A549 (cell line): ENCODE measurements at regions not wholly inside any gene's neighbourhood (a gene's known extent, or its start where the extent isn't known, plus 50 kb on each side); places are given as distances from the start of the nearest gene placed in this dataset.

Experiments used
- ATAC-seq, 2 experiments: fragments of 200-7000 bp in 1 of 2; fragments of >200 bp in 1 of 2; cut with Nextera tagmentation in 1 of 2; cut with Tn5 transposase in 1 of 2; 3 replicates each; pipeline versions ENCODE4 v1.8.0 to v1.9.1; 2018 to 2020; ENCODE audit warnings: mild to moderate bottlenecking in 1 of 2, moderate library complexity in 1 of 2
- CTCF ChIA-PET: fragments of 300-600 bp; sonication (Branson Sonifier 250); formaldehyde crosslinking; extraction: SDS; loops from one replicate; lab custom pipeline; 2021; ENCODE audit warnings: antibody characterized with exemption, inconsistent platforms; lab: Yijun Ruan, JAX
- POLR2A ChIA-PET: fragments of 350-600 bp; formaldehyde crosslinking; extraction: SDS; loops from one replicate; lab custom pipeline; 2021; ENCODE audit warnings: antibody characterized with exemption, inconsistent platforms; lab: Yijun Ruan, JAX
- DNase-seq, 2 experiments: peaks; one replicate each; pipeline versions ENCODE4 v3.0.0 to v3.0.0-alpha.2; 2011 to 2016; ENCODE audit warnings: low read depth in 1 of 2, low spot score in 1 of 2
- FAIRE-seq: peaks from 2 replicates; lab custom pipeline; 2011; peaks lifted over from hg19 to GRCh38; lab: Jason Lieb, UNC
- H3K27ac ChIP-seq, 2 experiments: fragments of >200 bp; sonication (Bioruptor Twin); formaldehyde crosslinking; 3 replicates each; pipeline ENCODE4 v1.5.1; 2016 to 2017
- H3K4me1 ChIP-seq: fragments of >200 bp; sonication (Bioruptor Twin); formaldehyde crosslinking; 3 replicates; pipeline ENCODE4 v1.6.1; 2016
- H3K4me2 ChIP-seq: fragments of >200 bp; sonication (Bioruptor Twin); formaldehyde crosslinking; 3 replicates; pipeline ENCODE4 v1.6.1; 2016
- H3K4me3 ChIP-seq: fragments of >200 bp; sonication (Bioruptor Twin); formaldehyde crosslinking; 3 replicates; pipeline ENCODE4 v1.5.1; 2016
- H3K9me3 ChIP-seq: fragments of >200 bp; sonication (Bioruptor Twin); formaldehyde crosslinking; 3 replicates; pipeline ENCODE4 v1.6.1; 2016
- ATOH8 ChIP-seq: fragments of 250-450 bp; sonication (Bioruptor Pico); IDR thresholded peaks from 2 replicates; pipeline ENCODE4 v1.5.0; 2020; ENCODE audit warnings: low read depth, mild to moderate bottlenecking, moderate library complexity
- BHLHE40 ChIP-seq: IDR thresholded peaks from 2 replicates; pipeline ENCODE4 v1.6.1; 2012; ENCODE audit warnings: low read depth, low read length, inconsistent platforms
- CBX2 ChIP-seq: fragments of 200-600 bp; sonication (generic); IDR thresholded peaks from 2 replicates; pipeline ENCODE4 v1.6.1; 2016; ENCODE audit warnings: low read depth, mild to moderate bottlenecking, borderline replicate concordance
- CEBPB ChIP-seq, 2 experiments: fragments of >200 bp in 1 of 2; sonication (Bioruptor Twin) in 1 of 2; formaldehyde crosslinking in 1 of 2; IDR thresholded peaks; 2 replicates each; pipeline ENCODE4 v1.6.1; 2012 to 2016
- CTCF ChIP-seq: fragments of >200 bp; sonication (Bioruptor Twin); formaldehyde crosslinking; IDR thresholded peaks from 3 replicates; pipeline ENCODE4 v1.5.1; 2016
- ELK1 ChIP-seq: fragments of 150-350 bp; IDR thresholded peaks from 2 replicates; pipeline ENCODE4 v1.6.1; 2014; ENCODE audit warnings: low read depth, mild to moderate bottlenecking, low read length
- FOSB ChIP-seq: fragments of 250-450 bp; sonication (Bioruptor Pico); IDR thresholded peaks from 2 replicates; pipeline ENCODE4 v1.5.0; 2020; ENCODE audit warnings: mild to moderate bottlenecking, moderate library complexity
- GATA3 ChIP-seq: IDR thresholded peaks from 2 replicates; pipeline ENCODE4 v1.6.1; 2012; ENCODE audit warnings: borderline replicate concordance
- HDAC2 ChIP-seq: fragments of 200-600 bp; sonication (generic); IDR thresholded peaks from 2 replicates; pipeline ENCODE4 v1.6.1; 2016
- HES2 ChIP-seq: fragments of >200 bp; sonication (Bioruptor Twin); formaldehyde crosslinking; IDR thresholded peaks from 2 replicates; pipeline ENCODE4 v1.6.1; 2016
- HOXB13 ChIP-seq: fragments of 250-450 bp; sonication (Bioruptor Pico); IDR thresholded peaks from 2 replicates; pipeline ENCODE4 v1.5.0; 2020; ENCODE audit warnings: low read depth, mild to moderate bottlenecking, moderate library complexity
- JUNB ChIP-seq: fragments of >200 bp; sonication (Bioruptor Twin); formaldehyde crosslinking; IDR thresholded peaks from 2 replicates; pipeline ENCODE4 v1.6.1; 2016
- MAZ ChIP-seq: fragments of 150-350 bp; IDR thresholded peaks from 2 replicates; pipeline ENCODE4 v1.6.1; 2014; ENCODE audit warnings: antibody characterized with exemption, low read depth, low read length, borderline replicate concordance
- NFE2L2 ChIP-seq: fragments of 150-350 bp; conservative IDR thresholded peaks from 2 replicates; pipeline ENCODE4 v1.6.1; 2014; ENCODE audit warnings: low read length
- RCOR1 ChIP-seq: fragments of 150-350 bp; IDR thresholded peaks from 2 replicates; pipeline ENCODE4 v1.6.1; 2014; ENCODE audit warnings: antibody characterized with exemption, low read length, low read depth
- RFX5 ChIP-seq: fragments of 450-650 bp; IDR thresholded peaks from 2 replicates; pipeline ENCODE4 v1.7.1; 2014; ENCODE audit warnings: antibody characterized with exemption, mild to moderate bottlenecking, moderate library complexity
- SMC3 ChIP-seq: fragments of >200 bp; sonication (Bioruptor Twin); formaldehyde crosslinking; IDR thresholded peaks from 3 replicates; pipeline ENCODE4 v1.6.1; 2018; ENCODE audit warnings: inconsistent platforms
- TFCP2L1 ChIP-seq: fragments of 250-450 bp; sonication (Bioruptor Pico); IDR thresholded peaks from 2 replicates; pipeline ENCODE4 v1.5.0; 2021; ENCODE audit warnings: mild to moderate bottlenecking
- USF2 ChIP-seq: fragments of 450-650 bp; IDR thresholded peaks from 2 replicates; pipeline ENCODE4 v1.6.1; 2014; ENCODE audit warnings: antibody characterized with exemption
- ZFP36 ChIP-seq: fragments of 450-650 bp; IDR thresholded peaks from 2 replicates; pipeline ENCODE4 v1.6.1; 2014; ENCODE audit warnings: borderline replicate concordance; ENCODE audit not compliant: partially characterized antibody
- WGBS: methylation state at CpG from one replicate; pipeline ENCODE4 v1.1.6; 2017; ENCODE audit errors: missing lambda C conversion rate; 5-methylcytosine and 5-hydroxymethylcytosine counted together

GRCh38 chr5:27612161-27612560, 573.8 kb upstream of the CDH9 start (continued):
- TF ChIP-seq ELK1, result no peak
- no peak for TF ChIP-seq SMC3
- no peak for TF ChIP-seq CEBPB (IDR thresholded peaks at IDR 0.05)
- TF ChIP-seq, all 56 proteins: peak for 0

GRCh38 chr5:27608992-27609391, 570.6 kb upstream of the CDH9 start:
- no peak for FAIRE-seq

GRCh38 chr5:27598576-27598975, 560.2 kb upstream of the CDH9 start:
- DNase-seq (no peak), FAIRE-seq (no peak)
- no peak for TF ChIP-seq HOXB13 (CRISPR knock-in tag)
- TF ChIP-seq USF2, result no peak
- no peak for TF ChIP-seq RFX5
- TF ChIP-seq HDAC2, result no peak
- TF ChIP-seq CTCF, result no peak
- no peak for TF ChIP-seq CBX2
- no peak for TF ChIP-seq TFCP2L1 (CRISPR knock-in tag)
- TF ChIP-seq BHLHE40, result no peak
- TF ChIP-seq GATA3, result no peak
- no peak for TF ChIP-seq ZFP36
- TF ChIP-seq JUNB, result no peak
- TF ChIP-seq RCOR1, result no peak
- TF ChIP-seq HES2, result no peak
- TF ChIP-seq MAZ, result no peak

More at GRCh38 chr5:27608992-27609391, 570.6 kb upstream of the CDH9 start:
- TF ChIP-seq FOSB (CRISPR knock-in tag) (no peak), ATOH8 (CRISPR knock-in tag) (no peak), ELK1 (no peak), CTCF (no peak), NFE2L2 (no peak), HES2 (no peak)
- DNase-seq (no peak), ATAC-seq (no peak)
- WGBS, result 61% methylated on average over 3 of the region's 3 CpGs
- CTCF ChIA-PET, result no interaction called here
- no peak overlapping the region for H3K27ac ChIP-seq
- no peaks in the 10 kb centered on the region for H3K9me3 ChIP-seq
- H3K4me1 ChIP-seq, result no peaks in the 10 kb centered on the region
- POLR2A ChIA-PET, result no interaction called here
- H3K4me2 ChIP-seq, result no peak overlapping the region
- no peak overlapping the region for H3K4me3 ChIP-seq

More at GRCh38 chr5:27598576-27598975, 560.2 kb upstream of the CDH9 start:
- H3K4me3 ChIP-seq, result no peak overlapping the region
- no peak overlapping the region for H3K27ac ChIP-seq
- no peaks in the 10 kb centered on the region for H3K9me3 ChIP-seq
- no peaks in the 10 kb centered on the region for H3K4me1 ChIP-seq
- no peak for ATAC-seq
- no peak overlapping the region for H3K4me2 ChIP-seq
- CTCF ChIA-PET, result no interaction called here
- POLR2A ChIA-PET, result no interaction called here
